Endothelial cell of umbilical vein (primary cell): ENCODE measurements at regions not wholly inside any gene's neighbourhood (a gene's known extent, or its start where the extent isn't known, plus 50 kb on each side); places are given as distances from the start of the nearest gene placed in this dataset.

Experiments
- BruUV-seq: library from RNA; stranded (reverse); fragments of 400-500 nt; replicated peaks from 2 replicates; lab custom pipeline; 2021; lab: Mats Ljungman, UMichigan
- CTCF ChIA-PET: fragments of 300-600, 350-600 bp; sonication (Branson Sonifier 250); formaldehyde crosslinking; loops from one replicate; lab custom pipeline; 2021; ENCODE audit warnings: antibody characterized with exemption, inconsistent platforms; lab: Charles Lee
- POLR2A ChIA-PET: fragments of 300-600, 350-600 bp; sonication (Branson Sonifier 250); formaldehyde crosslinking; loops from one replicate; lab custom pipeline; 2021; ENCODE audit warnings: antibody characterized with exemption, inconsistent platforms; lab: Charles Lee
- DNase-seq: peaks from one replicate; pipeline ENCODE4 v3.0.0-alpha.2; 2011; ENCODE audit warnings: low read depth, low spot score
- FAIRE-seq: peaks from 2 replicates; lab custom pipeline; 2011; peaks lifted over from hg19 to GRCh38; lab: Jason Lieb, UNC
- H2AFZ ChIP-seq: 2 replicates; pipeline ENCODE4 v1.6.0; 2012; ENCODE audit warnings: low read depth, low read length, control low read depth, inconsistent platforms
- H3K27ac ChIP-seq: 2 replicates; pipeline ENCODE4 v1.5.1; 2011; ENCODE audit warnings: low read depth, mild to moderate bottlenecking, control low read depth, low read length, moderate library complexity; ENCODE audit not compliant: insufficient read depth
- H3K27me3 ChIP-seq, 2 experiments: 2 replicates each; pipeline versions ENCODE4 v1.6.0 to v1.6.1; 2011; ENCODE audit warnings: low read length in 2 of 2, mixed read lengths in 1 of 2; ENCODE audit not compliant: control insufficient read depth in 2 of 2, insufficient read depth in 2 of 2
- H3K36me3 ChIP-seq, 2 experiments: 2 replicates in 1 of 2; 3 replicates in 1 of 2; pipeline ENCODE4 v1.5.1; 2011; ENCODE audit warnings: low read length in 2 of 2, mild to moderate bottlenecking in 1 of 2, moderate library complexity in 1 of 2; ENCODE audit not compliant: control insufficient read depth in 2 of 2, insufficient read depth in 2 of 2; ENCODE audit errors: extremely low read depth in 1 of 2
- H3K4me1 ChIP-seq: 3 replicates; pipeline ENCODE4 v1.5.1; 2011; ENCODE audit warnings: mild to moderate bottlenecking, low read length; ENCODE audit not compliant: control insufficient read depth, insufficient read depth; ENCODE audit errors: extremely low read depth
- H3K4me2 ChIP-seq: 2 replicates; pipeline ENCODE4 v1.6.1; 2011; ENCODE audit warnings: low read length, control low read depth, mixed read lengths; ENCODE audit not compliant: insufficient read depth
- H3K4me3 ChIP-seq, 3 experiments: fragments of 200-600 bp in 1 of 3; sonication (generic), shearing (Covaris generic) in 1 of 3; replicated peaks in 1 of 3; 2 replicates each; pipeline ENCODE4 v1.5.1; 2011 to 2016; ENCODE audit warnings: control low read depth in 3 of 3, low read length in 3 of 3, mild to moderate bottlenecking in 2 of 3, inconsistent platforms in 1 of 3, low read depth in 1 of 3, moderate library complexity in 1 of 3; ENCODE audit not compliant: insufficient read depth in 1 of 3
- H3K79me2 ChIP-seq: 2 replicates; pipeline ENCODE4 v1.6.0; 2012; ENCODE audit warnings: low read length, inconsistent platforms; ENCODE audit not compliant: control insufficient read depth, insufficient read depth
- H3K9ac ChIP-seq: replicated peaks from 2 replicates; pipeline ENCODE3; 2011; ENCODE audit warnings: low read length, control low read depth; ENCODE audit not compliant: insufficient read depth; ENCODE audit errors: extremely low read depth
- H3K9me1 ChIP-seq: replicated peaks from 3 replicates; pipeline ENCODE4 v1.6.0; 2011; ENCODE audit warnings: mild to moderate bottlenecking, low read length; ENCODE audit not compliant: control insufficient read depth, insufficient read depth; ENCODE audit errors: extremely low read depth
- H3K9me3 ChIP-seq: replicated peaks from 2 replicates; pipeline ENCODE4 v1.5.1; 2012; ENCODE audit warnings: low read length, inconsistent platforms; ENCODE audit not compliant: control insufficient read depth, insufficient read depth
- H4K20me1 ChIP-seq: replicated peaks from 2 replicates; pipeline ENCODE3; 2011; ENCODE audit warnings: mild to moderate bottlenecking, low read length; ENCODE audit not compliant: control insufficient read depth, insufficient read depth; ENCODE audit errors: extremely low read depth
- EZH2 ChIP-seq: IDR thresholded peaks from 2 replicates; pipeline ENCODE4 v1.6.1; 2012; ENCODE audit warnings: borderline replicate concordance, low read depth, mild to moderate bottlenecking, moderate library complexity, low read length, inconsistent platforms; ENCODE audit not compliant: severe bottlenecking
- FOS ChIP-seq: IDR thresholded peaks from 2 replicates; pipeline ENCODE4 v1.6.1; 2011; ENCODE audit warnings: mild to moderate bottlenecking, low read length, moderate library complexity, borderline replicate concordance; ENCODE audit not compliant: insufficient read depth
- GATA2 ChIP-seq: IDR thresholded peaks from 2 replicates; pipeline ENCODE4 v1.7.0; 2011; ENCODE audit warnings: low read depth, mild to moderate bottlenecking, moderate library complexity, mixed read lengths, low read length; ENCODE audit not compliant: insufficient read length, insufficient read depth
- JUN ChIP-seq: IDR thresholded peaks from 2 replicates; pipeline ENCODE4 v1.6.1; 2011; ENCODE audit warnings: borderline replicate concordance, low read depth; ENCODE audit not compliant: insufficient read length, insufficient read depth
- POLR2AphosphoS5 ChIP-seq: IDR thresholded peaks from 2 replicates; pipeline ENCODE4 v1.6.1; 2012; ENCODE audit warnings: low read depth, mild to moderate bottlenecking, control low read depth, low read length, moderate library complexity; ENCODE audit not compliant: insufficient read depth
- dilution Hi-C: fragments of 300-500 bp; cut with MboI; formaldehyde crosslinking; loops from one replicate; pipeline ENCODE4 v1.15.0; 2019; ENCODE audit warnings: low sequenced_read_pairs; ENCODE audit not compliant: extremely low pct_ligation_motif_present
- intact Hi-C: fragments of 100-400 bp; cut with micrococcal nuclease; formaldehyde crosslinking; loops from one replicate; pipeline ENCODE4 v1.10.0; 2022
- TF ChIP-seq, protein P1 (sequence below), 2 donors: IDR thresholded peaks; 1 replicate in 1 of 2; 2 replicates in 1 of 2; pipeline ENCODE4 v1.5.1; 2011; ENCODE audit warnings: low read length in 2 of 2, mild to moderate bottlenecking in 2 of 2, moderate library complexity in 2 of 2, control low read depth in 1 of 2, inconsistent platforms in 1 of 2, low read depth in 1 of 2; ENCODE audit not compliant: insufficient read depth in 1 of 2; ENCODE audit errors: extremely low read depth in 1 of 2
- TF ChIP-seq, protein P2 (sequence below): IDR thresholded peaks from 2 replicates; pipeline ENCODE4 v1.6.1; 2011; ENCODE audit not compliant: insufficient read depth, insufficient read length

DNA sequence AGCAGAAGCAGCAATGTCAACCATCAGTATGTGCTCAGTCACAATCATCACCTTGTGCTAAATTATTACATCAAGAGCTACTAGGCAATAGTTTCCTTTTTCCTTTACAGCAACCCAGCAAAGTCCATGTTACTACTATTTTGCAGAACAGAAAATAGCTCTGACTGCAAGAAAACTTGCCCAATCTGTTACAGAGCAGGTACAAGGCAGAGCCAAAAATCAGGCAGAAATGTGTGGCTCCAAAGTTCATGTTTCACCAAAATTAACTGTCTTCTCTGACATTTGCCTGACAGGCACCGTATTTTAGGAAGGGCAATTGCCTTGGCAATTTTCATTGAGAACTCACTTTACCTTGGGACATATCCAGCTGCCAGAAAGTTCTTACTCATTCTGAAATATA lies 177.6 kb upstream of the TMTC4 start:
- ChIA-PET CTCF (no interaction called here), POLR2A (no interaction called here)
- no peak for TF ChIP-seq GATA2
- no peak for TF ChIP-seq POLR2AphosphoS5
- TF ChIP-seq, protein P1, sequence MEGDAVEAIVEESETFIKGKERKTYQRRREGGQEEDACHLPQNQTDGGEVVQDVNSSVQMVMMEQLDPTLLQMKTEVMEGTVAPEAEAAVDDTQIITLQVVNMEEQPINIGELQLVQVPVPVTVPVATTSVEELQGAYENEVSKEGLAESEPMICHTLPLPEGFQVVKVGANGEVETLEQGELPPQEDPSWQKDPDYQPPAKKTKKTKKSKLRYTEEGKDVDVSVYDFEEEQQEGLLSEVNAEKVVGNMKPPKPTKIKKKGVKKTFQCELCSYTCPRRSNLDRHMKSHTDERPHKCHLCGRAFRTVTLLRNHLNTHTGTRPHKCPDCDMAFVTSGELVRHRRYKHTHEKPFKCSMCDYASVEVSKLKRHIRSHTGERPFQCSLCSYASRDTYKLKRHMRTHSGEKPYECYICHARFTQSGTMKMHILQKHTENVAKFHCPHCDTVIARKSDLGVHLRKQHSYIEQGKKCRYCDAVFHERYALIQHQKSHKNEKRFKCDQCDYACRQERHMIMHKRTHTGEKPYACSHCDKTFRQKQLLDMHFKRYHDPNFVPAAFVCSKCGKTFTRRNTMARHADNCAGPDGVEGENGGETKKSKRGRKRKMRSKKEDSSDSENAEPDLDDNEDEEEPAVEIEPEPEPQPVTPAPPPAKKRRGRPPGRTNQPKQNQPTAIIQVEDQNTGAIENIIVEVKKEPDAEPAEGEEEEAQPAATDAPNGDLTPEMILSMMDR (IDR thresholded peaks at IDR 0.05; ENCODE audit: extremely low read depth in 1 of 2, insufficient read depth in 1 of 2, low read depth in 1 of 2, low read length in 2 of 2) = no peak
- dilution Hi-C loops = no loop called here
- intact Hi-C loops = no loop called here
- no peak overlapping the region for H3K4me2 ChIP-seq
- no peaks in the 10 kb centered on the region for H3K9me3 ChIP-seq
- H3K27ac ChIP-seq = no peak overlapping the region
- FAIRE-seq (no peak), DNase-seq (no peak)
- H3K9ac ChIP-seq = no peak overlapping the region
- no peak overlapping the region for H3K4me3 ChIP-seq
- H2AFZ ChIP-seq = no peak overlapping the region
- no peaks in the 10 kb centered on the region for H3K27me3 ChIP-seq
- no peaks in the 10 kb centered on the region for H3K79me2 ChIP-seq
- H3K4me1 ChIP-seq = no peaks in the 10 kb centered on the region
- H3K36me3 ChIP-seq = no peaks in the 10 kb centered on the region
- no TSS peak for BruUV-seq
- H4K20me1 ChIP-seq = no peaks in the 10 kb centered on the region
- no peaks in the 10 kb centered on the region for H3K9me1 ChIP-seq

DNA sequence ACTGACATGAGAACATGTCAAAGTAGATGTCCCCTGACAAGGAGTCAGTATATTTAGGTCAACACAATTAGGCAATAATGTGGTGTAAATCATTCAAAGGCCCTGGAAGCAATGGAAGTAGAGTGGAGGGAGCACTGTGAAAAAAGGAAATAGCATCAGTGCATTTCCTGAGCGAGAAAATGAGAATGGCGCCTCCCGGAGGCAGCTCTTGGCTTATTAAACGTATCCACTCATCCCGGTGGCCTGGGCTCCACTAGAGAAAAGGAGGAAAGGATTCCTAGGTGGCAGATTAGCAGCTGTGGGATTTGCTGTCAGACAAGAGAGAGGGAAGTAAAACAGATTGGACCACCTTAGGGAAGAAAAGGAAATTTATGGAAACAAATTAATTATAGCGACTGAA lies 173.7 kb upstream of the TMTC4 start:
- Histone ChIP-seq H3K79me2 (no peaks in the 10 kb centered on the region), H3K27me3 (no peaks in the 10 kb centered on the region), H3K36me3 (no peaks in the 10 kb centered on the region), H3K4me1 (no peaks in the 10 kb centered on the region), H3K9ac (no peak overlapping the region), H4K20me1 (no peaks in the 10 kb centered on the region), H3K9me1 (no peaks in the 10 kb centered on the region), H3K4me3 (no peak overlapping the region), H3K27ac (no peak overlapping the region), H3K9me3 (no peaks in the 10 kb centered on the region), H2AFZ (no peak overlapping the region), H3K4me2 (no peak overlapping the region)
- intact Hi-C loops (loop anchor here (10.0 kb wide), 1 partner anchor 136 kb away; no protein-coding TSS in a partner anchor), dilution Hi-C loops (no loop called here)
- ChIA-PET CTCF (no interaction called here), POLR2A (no interaction called here)
- TF ChIP-seq JUN (no peak), EZH2 (no peak), FOS (no peak), POLR2AphosphoS5 (no peak), GATA2 (no peak)
- TF ChIP-seq, protein P1 (IDR thresholded peaks at IDR 0.05; ENCODE audit: extremely low read depth in 1 of 2, insufficient read depth in 1 of 2, low read depth in 1 of 2, low read length in 2 of 2) = no peak
- TF ChIP-seq, protein P2, sequence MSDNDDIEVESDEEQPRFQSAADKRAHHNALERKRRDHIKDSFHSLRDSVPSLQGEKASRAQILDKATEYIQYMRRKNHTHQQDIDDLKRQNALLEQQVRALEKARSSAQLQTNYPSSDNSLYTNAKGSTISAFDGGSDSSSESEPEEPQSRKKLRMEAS = no peak
- BruUV-seq = no TSS peak
- no peak for DNase-seq
- FAIRE-seq = no peak
